ENCODE measurements at regions not wholly inside any gene's neighbourhood (a gene's known extent, or its start where the extent isn't known, plus 50 kb on each side); places are given as distances from the start of the nearest gene placed in this dataset.

- TF ChIP-seq CTCF (conservative IDR thresholded peaks at IDR 0.05) (no peak), ZFX (IDR thresholded peaks at IDR 0.05) (no peak)
Measured at GRCh38 chr5:6252581-6252980, 125.8 kb downstream of the MED10 start.
